SH-SY5Y (cell line): ENCODE measurements at regions not wholly inside any gene's neighbourhood (a gene's known extent, or its start where the extent isn't known, plus 50 kb on each side); places are given as distances from the start of the nearest gene placed in this dataset.

ENCODE experiments used
- GATA2 ChIP-seq: IDR thresholded peaks from 2 replicates; pipeline ENCODE4 v1.6.1; 2011; ENCODE audit warnings: mild to moderate bottlenecking, low read depth, low read length
- GATA3 ChIP-seq: IDR thresholded peaks from 2 replicates; pipeline ENCODE4 v1.6.1; 2011; ENCODE audit warnings: low read depth, mild to moderate bottlenecking, low read length, moderate library complexity

DNA sequence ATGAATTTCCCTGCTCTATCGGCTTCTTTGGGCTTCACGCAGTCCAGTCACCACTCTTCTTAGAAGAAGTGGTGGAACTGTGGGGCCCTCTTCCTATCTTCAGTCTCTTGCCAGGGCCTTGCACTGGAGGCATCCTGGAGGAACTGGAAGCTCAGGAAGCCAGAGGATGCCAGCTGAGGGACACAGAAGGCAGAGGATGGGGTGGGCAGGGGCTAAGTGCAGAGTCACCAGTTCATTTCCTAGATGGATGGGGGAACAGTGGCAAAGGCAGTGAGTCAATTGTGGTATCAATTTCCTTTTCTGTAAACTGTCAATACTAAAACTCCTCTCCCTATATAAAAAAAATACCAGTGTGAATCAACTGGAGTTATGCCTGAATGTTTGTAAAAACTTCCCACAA is 419.7 kb downstream of the KLF12 start:
- TF ChIP-seq GATA2 (no peak), GATA3 (no peak)
